Cardiac muscle cell (in vitro differentiated cells and primary cell): ENCODE measurements at regions not wholly inside any gene's neighbourhood (a gene's known extent, or its start where the extent isn't known, plus 50 kb on each side); places are given as distances from the start of the nearest gene placed in this dataset.

Experiments
- DNase-seq, 2 donors: peaks; one replicate each; pipeline versions ENCODE4 v3.0.0 to v3.0.0-alpha.2; 2010 to 2017; ENCODE audit warnings: low read depth in 1 of 2, low spot score in 1 of 2
- H3K27ac ChIP-seq: fragments of 200-600 bp; sonication (generic); 2 replicates; pipeline ENCODE4 v1.5.1; 2016
- H3K27me3 ChIP-seq: fragments of 200-600 bp; sonication (generic); 2 replicates; pipeline ENCODE4 v1.6.0; 2016; ENCODE audit warnings: control low read depth
- H3K36me3 ChIP-seq: fragments of 200-600 bp; sonication (generic); 2 replicates; pipeline ENCODE4 v1.5.1; 2016; ENCODE audit warnings: control low read depth
- H3K4me1 ChIP-seq: fragments of 200-600 bp; sonication (generic); 2 replicates; pipeline ENCODE4 v1.8.1; 2017; ENCODE audit warnings: low read depth, mild to moderate bottlenecking, mixed run types
- H3K4me3 ChIP-seq: fragments of 200-600 bp; sonication (generic); 2 replicates; pipeline ENCODE4 v1.5.1; 2016; ENCODE audit warnings: mild to moderate bottlenecking
- H3K9me3 ChIP-seq: fragments of 200-600 bp; sonication (generic); 2 replicates; pipeline ENCODE4 v1.5.1; 2017; ENCODE audit warnings: low read depth, mild to moderate bottlenecking, control low read depth
- CTCF ChIP-seq: IDR thresholded peaks from 2 replicates; pipeline ENCODE4 v1.5.1; 2012; ENCODE audit warnings: low read depth, mild to moderate bottlenecking, low read length

- TF ChIP-seq CTCF, result no peak
- Histone ChIP-seq H3K27me3 (peaks cover 4% of the 10 kb centered on the region), H3K4me1 (no peaks in the 10 kb centered on the region), H3K9me3 (no peaks in the 10 kb centered on the region), H3K36me3 (no peaks in the 10 kb centered on the region), H3K4me3 (no peak overlapping the region), H3K27ac (no peak overlapping the region)
- peak in 1 of 2 donors; percentile 83 for DNase-seq
These were observed 58.7 kb downstream of the EDN1 start for GRCh38 chr6:12348530-12349511.

DNA sequence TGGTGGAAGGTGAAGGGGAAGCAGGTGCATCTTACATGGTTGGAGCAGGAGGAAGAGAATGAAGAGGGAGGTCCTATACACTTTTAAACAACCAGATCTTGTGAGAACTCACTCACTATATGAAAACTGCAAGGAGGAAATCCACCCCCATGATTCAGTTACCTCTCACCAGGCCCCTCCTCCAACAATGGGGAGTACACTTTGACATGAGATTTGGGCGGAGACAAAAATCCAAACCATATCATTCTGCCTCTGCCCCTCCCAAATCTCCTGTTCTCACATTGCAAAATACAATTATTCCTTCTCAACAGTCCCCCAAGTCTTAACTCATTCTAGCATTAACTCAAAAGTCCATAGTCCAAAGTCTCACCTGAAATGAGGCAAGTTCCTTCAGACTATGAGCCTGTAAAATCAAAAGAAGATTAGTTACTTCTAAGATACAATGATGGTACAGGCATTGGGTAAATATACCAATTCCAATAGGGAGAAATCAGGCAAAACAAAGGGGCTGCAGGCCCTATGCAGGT is 60.5 kb downstream of the EDN1 start:
- Histone ChIP-seq H3K9me3 (no peaks in the 10 kb centered on the region), H3K27me3 (no peaks in the 10 kb centered on the region), H3K36me3 (no peaks in the 10 kb centered on the region), H3K27ac (no peak overlapping the region), H3K4me1 (no peaks in the 10 kb centered on the region), H3K4me3 (no peak overlapping the region)
- TF ChIP-seq CTCF, result no peak
- no peak for DNase-seq

GRCh38 chr6:12351672-12352071 is 61.5 kb downstream of the EDN1 start:
- no peak for TF ChIP-seq CTCF
- Histone ChIP-seq H3K9me3 (no peaks in the 10 kb centered on the region), H3K4me3 (no peak overlapping the region), H3K4me1 (no peaks in the 10 kb centered on the region), H3K36me3 (no peaks in the 10 kb centered on the region), H3K27me3 (no peaks in the 10 kb centered on the region), H3K27ac (no peak overlapping the region)
- DNase-seq, result no peak

- no peak for TF ChIP-seq CTCF
- Histone ChIP-seq H3K4me3 (no peak overlapping the region), H3K27me3 (no peaks in the 10 kb centered on the region), H3K27ac (no peak overlapping the region), H3K9me3 (no peaks in the 10 kb centered on the region), H3K36me3 (no peaks in the 10 kb centered on the region), H3K4me1 (no peaks in the 10 kb centered on the region)
- peak in 1 of 2 donors; percentile 55 for DNase-seq
These were observed 63.6 kb downstream of the EDN1 start for GRCh38 chr6:12353731-12354130.

DNA sequence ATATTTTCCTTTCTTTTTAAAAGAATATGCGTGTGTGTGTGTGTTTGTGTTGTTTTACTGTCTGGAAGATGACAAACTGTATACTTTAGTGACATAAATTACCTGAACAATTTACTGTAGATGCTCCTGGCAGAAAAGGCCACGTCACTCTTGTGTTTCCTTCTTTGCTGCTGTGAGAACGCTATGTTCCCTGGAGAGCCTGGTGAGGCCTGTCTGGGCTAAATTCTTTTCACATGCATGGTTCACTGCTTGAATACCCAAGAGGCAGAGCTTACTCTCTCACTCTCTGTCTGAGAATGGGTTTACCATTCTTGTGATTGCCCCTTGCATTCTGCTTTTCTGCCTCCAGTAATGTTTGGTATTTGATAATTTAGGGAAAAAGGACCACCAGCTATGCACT is 64.3 kb downstream of the EDN1 start:
- no peaks in the 10 kb centered on the region for H3K36me3 ChIP-seq
- no peaks in the 10 kb centered on the region for H3K9me3 ChIP-seq
- no peak for TF ChIP-seq CTCF
- H3K4me3 ChIP-seq, result no peak overlapping the region
- no peaks in the 10 kb centered on the region for H3K27me3 ChIP-seq
- DNase-seq, result peak in 1 of 2 donors; percentile 86
- H3K4me1 ChIP-seq, result no peaks in the 10 kb centered on the region
- no peak overlapping the region for H3K27ac ChIP-seq
